ENCODE measurements at regions not wholly inside any gene's neighbourhood (a gene's known extent, or its start where the extent isn't known, plus 50 kb on each side); places are given as distances from the start of the nearest gene placed in this dataset.

GRCh38 chr7:123367484-123368122 lies 166.8 kb downstream of the IQUB start:
- H3K27me3 ChIP-seq (ENCODE audit: control insufficient read depth, insufficient read depth, low read length, poor library complexity, severe bottlenecking), result no peaks in the 10 kb centered on the region
- no peak overlapping the region for H3K9ac ChIP-seq (ENCODE audit: extremely low read depth, low read length, poor library complexity, severe bottlenecking)
- no peak overlapping the region for H3K27ac ChIP-seq (ENCODE audit: low read depth, low read length)
- no peaks in the 10 kb centered on the region for H3K9me3 ChIP-seq (ENCODE audit: control insufficient read depth, low read length)
- H3K4me3 Mint-ChIP-seq, result no peak overlapping the region
- no peaks in the 10 kb centered on the region for H3K27me3 Mint-ChIP-seq (ENCODE audit: insufficient read depth)
- H3K36me3 Mint-ChIP-seq (ENCODE audit: low read depth), result no peaks in the 10 kb centered on the region
- peak; percentile 92 for TF ChIP-seq CTCF (conservative IDR thresholded peaks at IDR 0.05)
- H3K36me3 ChIP-seq (ENCODE audit: control insufficient read depth, insufficient read depth, low read length), result no peaks in the 10 kb centered on the region
- H3K4me1 Mint-ChIP-seq, result no peaks in the 10 kb centered on the region
- WGBS, 2 experiments (ENCODE audit: insufficient coverage in 1 of 2, insufficient read length in 1 of 2), result 39 to 44% methylated on average over 4 to 5 of the region's 5 CpGs
- no peaks in the 10 kb centered on the region for H3K4me1 ChIP-seq (ENCODE audit: control insufficient read depth, insufficient read depth, low read length)
- H3K9me3 Mint-ChIP-seq, result no peaks in the 10 kb centered on the region
- H3K4me3 ChIP-seq (ENCODE audit: low read length), result no peak overlapping the region
- H3K27ac Mint-ChIP-seq, result no peak overlapping the region
- peak; percentile 57 for DNase-seq

- no peak for TF ChIP-seq CTCF (conservative IDR thresholded peaks at IDR 0.05)
- DNase-seq, result no peak
- H3K9ac ChIP-seq (ENCODE audit: extremely low read depth, low read length, poor library complexity, severe bottlenecking), result no peak overlapping the region
- no peaks in the 10 kb centered on the region for H3K9me3 ChIP-seq (ENCODE audit: control insufficient read depth, low read length)
- no peak overlapping the region for H3K4me3 ChIP-seq (ENCODE audit: low read length)
- H3K36me3 Mint-ChIP-seq (ENCODE audit: low read depth), result no peaks in the 10 kb centered on the region
- no peaks in the 10 kb centered on the region for H3K27me3 ChIP-seq (ENCODE audit: control insufficient read depth, insufficient read depth, low read length, poor library complexity, severe bottlenecking)
- no peaks in the 10 kb centered on the region for H3K4me1 Mint-ChIP-seq
- no peaks in the 10 kb centered on the region for H3K36me3 ChIP-seq (ENCODE audit: control insufficient read depth, insufficient read depth, low read length)
- H3K27ac ChIP-seq (ENCODE audit: low read depth, low read length), result no peak overlapping the region
- no peaks in the 10 kb centered on the region for H3K9me3 Mint-ChIP-seq
- H3K4me3 Mint-ChIP-seq, result no peak overlapping the region
- H3K27ac Mint-ChIP-seq, result no peak overlapping the region
- 84 to 90% methylated on average over 2 to 3 of the region's 4 CpGs for WGBS, 2 experiments (ENCODE audit: insufficient coverage in 1 of 2, insufficient read length in 1 of 2)
- no peaks in the 10 kb centered on the region for H3K27me3 Mint-ChIP-seq (ENCODE audit: insufficient read depth)
- no peaks in the 10 kb centered on the region for H3K4me1 ChIP-seq (ENCODE audit: control insufficient read depth, insufficient read depth, low read length)
Measured at GRCh38 chr7:123367031-123367430, 167.3 kb upstream of the SLC13A1 start.

GRCh38 chr7:123366626-123367025 lies 166.9 kb upstream of the SLC13A1 start:
- no peaks in the 10 kb centered on the region for H3K27me3 ChIP-seq (ENCODE audit: control insufficient read depth, insufficient read depth, low read length, poor library complexity, severe bottlenecking)
- no peak overlapping the region for H3K4me3 ChIP-seq (ENCODE audit: low read length)
- H3K27ac ChIP-seq (ENCODE audit: low read depth, low read length), result no peak overlapping the region
- no peaks in the 10 kb centered on the region for H3K9me3 Mint-ChIP-seq
- no peak overlapping the region for H3K27ac Mint-ChIP-seq
- no peaks in the 10 kb centered on the region for H3K36me3 Mint-ChIP-seq (ENCODE audit: low read depth)
- no peaks in the 10 kb centered on the region for H3K9me3 ChIP-seq (ENCODE audit: control insufficient read depth, low read length)
- H3K4me3 Mint-ChIP-seq, result no peak overlapping the region
- no peaks in the 10 kb centered on the region for H3K4me1 ChIP-seq (ENCODE audit: control insufficient read depth, insufficient read depth, low read length)
- TF ChIP-seq CTCF (conservative IDR thresholded peaks at IDR 0.05), result no peak
- DNase-seq, result no peak
- no peaks in the 10 kb centered on the region for H3K27me3 Mint-ChIP-seq (ENCODE audit: insufficient read depth)
- no peak overlapping the region for H3K9ac ChIP-seq (ENCODE audit: extremely low read depth, low read length, poor library complexity, severe bottlenecking)
- no peaks in the 10 kb centered on the region for H3K36me3 ChIP-seq (ENCODE audit: control insufficient read depth, insufficient read depth, low read length)
- H3K4me1 Mint-ChIP-seq, result no peaks in the 10 kb centered on the region

Measured in endodermal cell (in vitro differentiated cells).